Stimulated activated CD4-positive, alpha-beta T cell treated with anti-CD3 and anti-CD28 coated beads, Interleukin-4, amount 100 ng/mL, for 48 hours (primary cell): ENCODE measurements at regions not wholly inside any gene's neighbourhood (a gene's known extent, or its start where the extent isn't known, plus 50 kb on each side); places are given as distances from the start of the nearest gene placed in this dataset.

ENCODE experiments used
- DNase-seq, 2 donors: peaks; one replicate each; pipeline ENCODE4 v3.0.0-alpha.2; 2020; ENCODE audit warnings: low read depth in 2 of 2

- DNase-seq = no peak
Measured at GRCh38 chr1:163876546-163876945, 554.8 kb downstream of the NUF2 start.

- no peak for DNase-seq
Measured at GRCh38 chr1:163877016-163877415, 555.3 kb downstream of the NUF2 start.

GRCh38 chr1:163885510-163885909 lies 563.8 kb downstream of the NUF2 start:
- no peak for DNase-seq

GRCh38 chr1:163896001-163896400 lies 574.2 kb downstream of the NUF2 start:
- no peak for DNase-seq

GRCh38 chr1:163897412-163898155 lies 575.8 kb downstream of the NUF2 start:
- DNase-seq = no peak

GRCh38 chr1:163906283-163906682 lies 584.5 kb downstream of the NUF2 start:
- no peak for DNase-seq

- DNase-seq = no peak
Measured at GRCh38 chr1:163912170-163912884, 590.6 kb downstream of the NUF2 start.

- DNase-seq = no peak
Measured at GRCh38 chr1:163914785-163915413, 593.1 kb downstream of the NUF2 start.

- DNase-seq = no peak
Measured at GRCh38 chr1:163922743-163923201, 601.0 kb downstream of the NUF2 start.

- DNase-seq = no peak
Measured at GRCh38 chr1:163924041-163924440, 602.3 kb downstream of the NUF2 start.

GRCh38 chr1:163927493-163927892 lies 605.7 kb downstream of the NUF2 start:
- DNase-seq = no peak

- DNase-seq = no peak
Measured at GRCh38 chr1:163928069-163928468, 606.3 kb downstream of the NUF2 start.

GRCh38 chr1:163928651-163929050 lies 606.9 kb downstream of the NUF2 start:
- DNase-seq = no peak

GRCh38 chr1:163932901-163933300 lies 611.1 kb downstream of the NUF2 start:
- no peak for DNase-seq

GRCh38 chr1:163933437-163933836 lies 611.7 kb downstream of the NUF2 start:
- DNase-seq = no peak

GRCh38 chr1:163935738-163936374 lies 614.1 kb downstream of the NUF2 start:
- no peak for DNase-seq

- DNase-seq = no peak
Measured at GRCh38 chr1:163959622-163960021, 599.4 kb upstream of the PBX1 start.

GRCh38 chr1:163970151-163970550 lies 588.8 kb upstream of the PBX1 start:
- no peak for DNase-seq

GRCh38 chr1:163970699-163971098 lies 588.3 kb upstream of the PBX1 start:
- DNase-seq = no peak

GRCh38 chr1:163973586-163973985 lies 585.4 kb upstream of the PBX1 start:
- DNase-seq = no peak

- DNase-seq = no peak
Measured at GRCh38 chr1:163974120-163974519, 584.9 kb upstream of the PBX1 start.

GRCh38 chr1:163980394-163980793 lies 578.6 kb upstream of the PBX1 start:
- DNase-seq = no peak
